ENCODE measurements at regions not wholly inside any gene's neighbourhood (a gene's known extent, or its start where the extent isn't known, plus 50 kb on each side); places are given as distances from the start of the nearest gene placed in this dataset.

DNA sequence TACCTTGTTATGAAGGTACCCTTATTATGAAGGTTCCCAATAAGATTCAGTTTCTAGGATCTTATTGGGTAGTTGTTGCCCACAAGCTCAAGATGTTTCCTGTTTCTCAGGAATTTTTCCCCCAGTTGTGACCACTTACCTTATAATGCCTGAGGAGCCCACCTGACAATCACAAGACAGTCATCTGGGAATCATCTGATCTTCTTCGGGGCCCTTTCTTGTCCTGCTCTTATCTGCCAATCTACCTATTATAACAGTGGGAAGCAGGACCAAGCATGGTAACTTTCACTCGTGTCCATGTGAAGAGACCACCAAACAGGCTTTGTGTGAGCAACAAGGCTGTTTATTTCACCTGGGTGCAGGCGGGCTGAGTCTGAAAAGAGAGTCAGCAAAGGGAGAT, 825.5 kb downstream of the BCL11B start:
- no peak overlapping the region for H3K4me3 ChIP-seq (ENCODE audit: low read depth, low read length)

DNA sequence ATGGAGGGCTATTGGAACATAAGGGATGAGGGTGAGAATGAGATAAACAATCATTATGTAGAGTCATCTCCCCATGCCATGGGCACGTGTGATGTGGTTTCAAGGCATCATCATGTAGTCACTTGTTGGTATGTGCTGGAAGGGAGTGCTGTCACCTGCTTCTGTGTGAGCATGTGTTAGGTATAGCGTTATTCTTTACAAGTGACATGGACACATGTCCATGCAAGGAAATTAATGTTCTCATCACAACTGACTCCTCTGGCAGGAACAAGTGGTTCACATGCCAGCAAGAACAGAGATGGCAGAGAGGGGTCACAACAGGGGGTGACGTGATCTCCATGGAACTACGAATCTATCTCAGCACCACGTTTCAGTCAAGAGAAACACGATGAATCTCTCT, 815.8 kb downstream of the BCL11B start:
- H3K4me3 ChIP-seq (ENCODE audit: low read depth, low read length): no peak overlapping the region

DNA sequence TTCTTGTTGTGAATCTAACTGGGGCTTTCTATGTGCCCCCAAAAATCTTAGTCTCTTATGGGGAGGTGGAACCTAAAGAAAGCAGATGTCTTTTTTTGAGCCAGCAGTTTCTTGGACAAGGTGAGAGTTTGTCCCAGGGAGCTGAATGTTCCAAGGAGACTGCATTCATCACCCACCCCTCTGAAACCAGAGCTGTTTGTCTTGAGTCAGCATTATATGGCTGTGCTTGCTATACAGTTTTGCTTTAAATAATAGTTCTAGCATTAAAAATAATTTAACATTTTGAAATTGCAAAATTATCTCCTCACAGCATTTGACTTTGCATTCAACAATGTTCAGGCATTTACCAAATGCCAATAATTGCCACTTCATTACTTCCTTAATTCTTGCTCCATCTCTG, 813.3 kb downstream of the BCL11B start:
- no peak overlapping the region for H3K4me3 ChIP-seq (ENCODE audit: low read depth, low read length)

DNA sequence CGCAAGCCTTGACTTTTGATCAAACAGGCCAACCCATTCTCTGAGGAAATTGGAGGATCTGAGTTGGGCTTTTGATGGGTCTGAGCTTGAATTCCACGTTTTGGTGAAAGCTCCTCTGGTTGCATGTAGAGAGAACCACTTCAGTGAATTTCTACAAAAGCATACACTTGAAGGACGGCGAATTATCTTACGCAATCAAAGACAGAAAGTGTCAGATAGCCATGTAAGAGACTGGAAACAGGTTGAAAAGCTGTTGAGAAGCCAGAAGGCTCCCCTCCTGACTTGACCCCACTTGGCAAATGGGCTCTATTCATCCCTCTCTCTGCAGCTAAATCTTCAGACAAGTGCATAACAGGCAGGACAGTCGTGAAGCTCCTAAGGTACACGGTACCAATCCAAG, 809.1 kb downstream of the BCL11B start:
- no peak overlapping the region for H3K4me3 ChIP-seq (ENCODE audit: low read depth, low read length)

DNA sequence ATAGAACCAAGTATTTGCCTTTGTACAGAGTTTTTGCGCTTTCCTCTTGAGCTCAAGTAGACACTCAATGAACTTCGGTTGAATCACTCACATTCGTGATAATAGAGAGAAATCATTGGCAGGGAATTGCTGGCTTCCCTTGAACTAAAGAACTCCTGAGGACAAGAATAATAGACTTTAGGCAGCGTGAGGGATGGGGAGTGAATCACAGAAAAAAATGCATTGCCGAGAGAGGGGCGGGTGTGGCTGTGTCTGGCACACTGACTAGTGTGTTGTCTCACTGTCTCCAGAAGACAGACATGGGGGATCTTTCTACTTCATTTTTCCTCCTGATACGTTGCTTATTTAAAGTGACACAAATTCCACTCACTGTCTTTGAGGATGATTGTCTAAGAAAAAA, 805.2 kb downstream of the BCL11B start:
- H3K4me3 ChIP-seq (ENCODE audit: low read depth, low read length): no peak overlapping the region

DNA sequence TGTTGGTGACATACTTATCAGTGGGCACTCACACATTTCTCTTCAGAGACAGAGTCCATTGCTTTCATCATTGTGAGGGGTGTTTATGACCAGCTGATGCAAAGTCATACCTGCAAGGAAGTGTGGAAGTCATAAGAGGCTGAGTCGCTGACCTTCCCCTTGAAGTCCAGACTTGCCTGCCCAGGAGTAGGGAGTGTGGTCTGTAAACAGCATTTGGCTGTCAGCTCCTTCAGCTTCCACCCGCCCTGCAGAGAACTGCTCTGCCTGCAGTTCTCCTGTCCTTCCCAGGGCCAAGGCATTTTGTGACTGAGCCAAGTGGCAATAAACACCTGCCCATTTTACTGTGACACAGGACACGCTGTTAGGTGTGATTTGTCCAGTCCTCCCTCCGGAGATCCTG, 801.3 kb downstream of the BCL11B start:
- H3K4me3 ChIP-seq (ENCODE audit: low read depth, low read length): no peak overlapping the region

DNA sequence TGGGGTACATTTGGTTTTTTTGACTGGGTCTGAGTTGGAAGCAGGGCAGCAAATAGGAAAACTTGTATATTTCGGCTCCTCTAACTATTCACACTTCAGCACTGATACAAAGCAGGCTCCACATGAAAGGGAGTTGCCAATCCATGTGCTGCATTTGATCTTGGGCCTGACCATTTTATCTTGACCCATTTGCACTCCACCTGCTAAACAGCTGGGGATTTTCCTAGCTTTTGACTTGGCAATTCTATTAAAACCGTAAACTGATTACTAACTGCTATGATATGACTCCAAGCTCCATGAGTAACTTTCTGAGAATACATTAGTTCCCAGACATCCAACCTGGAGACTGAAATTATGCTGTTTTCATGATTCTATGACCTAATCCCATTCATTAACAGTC, 797.1 kb downstream of the BCL11B start:
- no peak overlapping the region for H3K4me3 ChIP-seq (ENCODE audit: low read depth, low read length)

DNA sequence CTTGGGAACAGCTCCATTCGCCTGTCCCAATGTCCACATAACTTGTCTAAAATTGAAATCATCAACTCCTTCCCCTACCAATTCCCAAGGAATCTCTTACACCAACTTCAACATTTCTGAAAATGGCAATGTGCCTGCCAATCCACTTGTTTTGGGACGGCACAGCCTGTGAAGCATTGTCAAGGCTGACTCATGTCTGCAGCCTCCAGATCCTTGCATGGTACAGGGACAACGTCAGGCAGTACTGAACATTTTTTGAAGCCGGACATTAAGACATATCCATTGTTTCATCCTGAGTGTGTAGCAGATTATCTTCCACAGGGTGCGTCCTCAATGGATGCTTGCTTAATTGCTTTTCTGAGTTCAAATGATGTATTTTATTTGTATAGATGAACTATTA, 794.1 kb downstream of the BCL11B start:
- H3K4me3 ChIP-seq (ENCODE audit: low read depth, low read length): no peak overlapping the region

DNA sequence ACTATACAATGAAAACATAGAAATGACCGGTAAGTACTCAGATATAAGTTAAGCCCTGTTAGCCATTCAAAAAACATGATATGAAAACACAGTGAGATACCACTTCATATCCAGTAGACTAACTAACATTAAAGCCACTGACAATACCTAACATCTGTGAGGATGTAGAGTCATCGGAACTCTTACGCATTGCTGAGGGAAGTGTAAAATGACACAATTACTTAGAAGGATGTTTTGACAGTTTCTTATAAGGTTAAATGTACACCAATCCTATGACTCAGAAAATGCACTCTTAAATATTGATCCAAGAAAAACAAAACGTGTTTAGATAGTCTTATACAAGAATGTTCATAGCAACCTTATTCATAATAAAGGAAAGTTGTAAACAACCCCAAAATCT, 782.9 kb downstream of the BCL11B start:
- H3K4me3 ChIP-seq (ENCODE audit: low read depth, low read length): no peak overlapping the region

DNA sequence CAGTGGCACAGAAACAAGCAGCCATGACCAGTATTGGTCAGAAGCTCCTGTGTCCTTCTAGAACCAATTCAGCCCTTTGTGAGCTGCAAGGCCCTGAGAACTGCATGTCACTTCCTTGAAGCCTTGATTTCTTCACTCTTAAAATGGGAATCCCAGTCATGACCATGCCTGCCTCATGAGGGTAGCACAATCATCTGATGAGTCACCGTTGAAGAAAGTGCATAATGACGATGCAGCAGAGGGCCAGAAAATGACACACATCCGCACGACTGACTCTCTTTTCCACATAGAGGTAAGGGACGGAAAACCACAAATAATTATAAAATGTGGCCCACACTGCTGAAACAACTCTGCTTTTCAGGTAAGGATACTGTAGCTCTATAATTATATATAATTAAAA, 777.4 kb downstream of the BCL11B start:
- no peak overlapping the region for H3K4me3 ChIP-seq (ENCODE audit: low read depth, low read length)

DNA sequence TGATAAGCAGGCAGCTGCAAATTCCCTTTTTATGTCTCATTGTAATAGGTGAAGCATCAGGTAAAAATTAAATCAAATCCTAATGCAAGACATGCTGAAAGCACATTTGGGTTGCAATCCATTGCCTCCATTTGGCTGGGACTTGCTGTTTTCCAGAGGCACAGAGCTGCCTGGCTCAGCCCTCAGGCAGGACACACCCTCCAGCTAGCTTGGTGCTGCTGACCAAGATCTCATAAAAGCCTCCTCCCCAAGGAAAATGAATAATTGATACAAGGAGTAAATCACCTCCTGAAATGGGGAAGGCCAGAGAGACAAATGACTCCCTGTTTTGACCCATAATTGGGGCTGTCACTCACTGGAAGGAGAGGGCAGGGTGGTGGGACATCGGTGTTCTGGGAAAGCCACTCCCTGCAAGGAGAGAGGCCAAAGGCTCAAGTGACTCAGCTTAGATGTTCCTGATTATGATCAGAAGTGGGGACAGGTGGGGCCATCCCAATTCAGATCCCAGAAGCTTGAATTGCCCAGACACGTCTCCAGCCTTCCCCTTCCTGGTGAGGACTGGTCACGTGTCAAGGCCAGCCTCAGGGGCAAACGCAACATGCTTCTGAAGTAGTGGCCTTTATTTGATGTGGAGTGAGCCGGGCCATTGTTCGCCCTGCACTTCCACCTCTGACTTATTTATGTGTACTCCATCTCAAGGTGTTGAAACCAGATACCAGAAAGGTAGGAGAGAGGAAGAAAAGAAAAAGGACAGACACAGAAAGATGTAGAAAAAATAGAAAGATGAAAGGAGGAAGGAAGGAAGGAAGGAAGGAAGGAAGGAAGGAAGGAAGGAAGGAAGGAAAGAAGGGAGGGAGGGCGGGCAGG, 773.7 kb downstream of the BCL11B start:
- H3K4me3 ChIP-seq (ENCODE audit: low read depth, low read length): no peak overlapping the region

DNA sequence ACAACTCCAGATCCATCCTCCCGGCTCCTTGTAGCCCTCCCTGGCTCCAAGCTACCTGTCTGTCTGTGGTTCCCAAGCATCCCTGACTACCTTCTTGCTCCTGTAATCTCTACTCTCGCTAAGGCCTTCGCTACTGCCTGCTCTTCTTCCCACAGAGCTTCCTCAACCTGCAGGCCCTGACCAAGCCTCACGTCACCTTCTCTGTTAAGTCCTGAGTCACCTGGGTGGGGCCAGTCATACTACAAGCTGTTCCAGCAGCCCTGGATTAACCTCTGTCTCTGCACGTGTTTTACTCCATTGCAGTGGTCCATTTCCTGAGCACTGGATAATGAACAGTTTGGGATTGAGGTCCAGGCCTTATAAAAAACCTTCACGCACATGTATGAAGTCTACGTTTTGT, 770.7 kb downstream of the BCL11B start:
- no peak overlapping the region for H3K4me3 ChIP-seq (ENCODE audit: low read depth, low read length)

DNA sequence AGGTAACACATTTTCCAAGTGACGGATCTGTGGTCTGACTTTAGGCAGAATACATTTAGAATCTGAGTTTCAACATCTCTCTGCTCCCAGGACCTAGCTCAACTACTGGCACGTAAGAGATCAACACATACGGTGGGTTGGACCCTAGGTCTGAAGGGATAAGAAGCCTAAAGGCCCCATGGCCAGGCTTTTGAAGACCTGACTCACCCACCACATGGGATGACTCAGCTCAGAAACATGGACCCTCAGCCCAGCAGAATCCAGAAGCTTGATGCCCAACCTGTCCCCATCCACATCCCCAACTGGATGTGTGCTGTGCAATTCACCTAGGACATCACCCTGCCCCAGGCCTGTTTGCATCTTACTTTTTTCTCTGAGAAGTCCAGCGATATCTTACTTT, 770.2 kb downstream of the BCL11B start:
- no peak overlapping the region for H3K4me3 ChIP-seq (ENCODE audit: low read depth, low read length)

DNA sequence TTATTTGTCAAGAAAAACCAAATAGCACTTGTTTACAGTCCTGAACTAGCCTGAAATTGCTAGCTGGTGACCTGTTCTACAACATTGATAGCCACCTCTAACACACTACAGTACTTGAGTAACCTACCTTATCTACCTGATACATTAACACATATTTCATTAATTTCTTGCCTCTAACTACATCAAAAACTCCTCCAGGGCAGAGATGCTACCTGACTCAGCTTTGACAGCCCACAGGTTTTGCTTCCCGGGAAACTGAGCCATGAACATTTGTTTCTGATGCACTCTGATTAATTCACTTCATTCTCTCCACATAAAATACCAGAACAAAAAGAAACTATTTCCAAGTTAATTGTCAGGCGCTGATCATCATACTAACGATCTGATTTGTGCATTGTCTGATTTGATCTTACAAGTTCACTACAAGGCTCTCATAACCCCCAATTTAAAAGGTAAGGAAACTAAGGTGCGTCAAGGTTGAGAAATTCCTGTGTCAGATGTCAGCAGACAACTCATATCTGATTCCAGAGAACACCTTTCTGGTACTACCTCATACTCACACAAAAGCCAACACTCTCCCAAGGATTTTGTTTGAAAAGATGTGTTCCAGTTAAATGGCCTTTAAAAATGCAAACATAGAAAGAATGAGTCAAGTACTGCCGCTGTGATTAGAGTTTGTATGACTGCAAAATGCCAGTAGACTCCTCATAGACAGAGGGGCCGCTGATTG, 768.7 kb downstream of the BCL11B start:
- no peak overlapping the region for H3K4me3 ChIP-seq (ENCODE audit: low read depth, low read length)

DNA sequence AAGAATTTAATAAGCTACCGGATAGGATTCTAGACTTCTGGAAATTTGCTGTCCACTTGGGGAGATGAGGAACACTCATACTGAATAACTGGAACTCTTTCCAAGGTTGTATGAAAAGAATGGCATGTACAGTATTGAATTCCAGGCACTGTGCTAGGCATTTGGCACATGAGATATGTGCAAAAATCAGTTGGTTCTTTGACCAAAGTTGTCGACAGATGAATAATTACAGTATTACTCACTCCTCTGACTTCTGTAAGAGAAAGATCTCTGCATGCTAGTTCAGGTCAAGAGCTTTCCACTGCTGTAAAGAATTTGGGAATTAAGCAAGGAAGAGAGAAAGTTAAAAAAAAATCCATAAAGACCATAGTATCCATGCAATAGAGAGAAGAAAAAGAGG, 764.7 kb downstream of the BCL11B start:
- H3K4me3 ChIP-seq (ENCODE audit: low read depth, low read length): no peak overlapping the region

DNA sequence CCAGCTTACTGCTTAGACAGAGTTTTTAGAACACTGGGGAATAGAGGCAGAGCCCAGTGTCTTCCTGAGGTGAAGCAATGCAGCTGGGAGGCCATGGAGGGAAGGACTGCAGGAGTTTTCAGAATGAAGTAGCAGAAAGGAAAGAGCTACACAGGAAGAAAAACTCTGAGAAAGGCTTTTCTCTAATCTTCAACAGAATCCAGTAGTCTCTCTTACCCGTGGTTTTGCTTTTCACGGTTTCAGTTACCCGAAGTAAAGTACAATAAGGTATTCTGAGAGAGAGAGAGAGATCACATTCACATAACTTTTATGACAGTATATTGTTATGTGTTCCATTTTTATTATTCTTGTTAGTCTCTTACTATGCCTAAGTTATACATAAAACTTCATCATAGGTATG, 761.6 kb downstream of the BCL11B start:
- no peak overlapping the region for H3K4me3 ChIP-seq (ENCODE audit: low read depth, low read length)

DNA sequence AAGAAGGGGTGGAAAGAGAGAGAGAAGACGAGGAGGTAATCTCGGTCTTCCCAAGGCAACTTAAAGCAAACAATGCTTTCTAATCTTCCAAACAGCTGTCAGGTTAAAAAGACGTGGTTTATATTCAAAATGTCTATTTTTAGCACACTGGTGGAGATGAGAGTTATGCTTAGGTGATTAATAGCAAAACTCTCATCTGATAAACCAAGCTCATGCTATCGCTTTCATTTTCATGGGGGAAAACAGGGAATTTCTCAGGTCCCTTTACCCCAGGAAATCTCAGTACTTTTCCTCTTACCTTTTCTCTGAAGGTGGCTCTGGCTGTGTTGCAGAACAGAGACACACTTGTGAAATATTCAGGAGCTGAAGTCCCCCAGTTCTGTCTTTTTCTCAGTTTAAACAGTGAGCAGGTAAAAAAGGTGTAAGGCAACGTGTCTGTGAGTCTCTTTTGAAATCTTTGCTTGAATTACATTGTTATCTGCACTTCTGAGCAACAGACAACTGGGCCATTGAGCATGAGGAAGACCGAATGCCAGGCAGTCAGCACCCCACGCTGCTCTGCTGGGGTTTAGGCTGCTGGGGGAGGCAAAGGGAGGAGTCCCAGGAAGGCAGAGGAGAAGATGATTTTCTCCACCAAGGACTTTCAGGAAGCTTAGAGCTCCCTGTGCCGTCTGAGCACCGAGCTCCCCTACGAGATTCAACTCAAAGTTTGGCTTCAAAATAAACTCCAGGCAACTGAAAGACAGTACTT, 759.3 kb downstream of the BCL11B start:
- no peak overlapping the region for H3K4me3 ChIP-seq (ENCODE audit: low read depth, low read length)

DNA sequence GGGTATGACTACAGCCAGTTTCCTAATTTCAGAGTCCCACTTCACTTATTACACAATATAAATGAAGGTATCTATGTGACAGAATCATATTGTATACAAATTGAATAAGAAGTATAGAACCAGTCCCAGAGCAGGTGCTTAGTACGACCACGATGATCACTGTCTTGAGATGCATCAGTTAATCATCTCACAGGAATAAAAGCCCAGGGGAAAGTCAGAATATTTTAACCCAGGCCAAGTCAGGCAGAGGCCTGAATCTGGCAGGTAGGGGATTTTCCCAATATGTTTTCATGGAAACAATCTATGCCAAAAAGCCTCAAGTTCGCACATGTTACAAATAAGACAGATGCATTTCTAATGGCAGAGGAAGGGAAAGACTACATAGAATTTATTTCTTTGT, 758.4 kb downstream of the BCL11B start:
- H3K4me3 ChIP-seq (ENCODE audit: low read depth, low read length): no peak overlapping the region

DNA sequence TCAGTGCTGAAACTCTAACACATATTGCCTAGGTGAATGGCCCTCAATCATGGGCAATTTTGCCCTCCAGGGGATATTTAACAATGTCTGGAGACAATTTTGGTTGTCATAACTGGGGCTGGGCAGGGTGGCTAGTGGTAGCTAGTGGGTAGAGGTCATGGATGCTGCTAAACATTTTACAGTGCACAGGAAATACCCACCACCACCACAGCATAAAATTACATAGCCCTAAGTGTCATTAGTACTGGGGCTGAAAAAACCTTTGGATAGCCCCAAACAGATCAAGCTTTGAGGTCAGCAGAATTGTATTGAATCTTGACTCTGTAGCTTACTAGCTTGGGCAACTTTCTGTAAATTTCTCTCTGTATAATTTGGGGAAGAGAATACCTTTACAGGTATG, 758.0 kb downstream of the BCL11B start:
- no peak overlapping the region for H3K4me3 ChIP-seq (ENCODE audit: low read depth, low read length)

DNA sequence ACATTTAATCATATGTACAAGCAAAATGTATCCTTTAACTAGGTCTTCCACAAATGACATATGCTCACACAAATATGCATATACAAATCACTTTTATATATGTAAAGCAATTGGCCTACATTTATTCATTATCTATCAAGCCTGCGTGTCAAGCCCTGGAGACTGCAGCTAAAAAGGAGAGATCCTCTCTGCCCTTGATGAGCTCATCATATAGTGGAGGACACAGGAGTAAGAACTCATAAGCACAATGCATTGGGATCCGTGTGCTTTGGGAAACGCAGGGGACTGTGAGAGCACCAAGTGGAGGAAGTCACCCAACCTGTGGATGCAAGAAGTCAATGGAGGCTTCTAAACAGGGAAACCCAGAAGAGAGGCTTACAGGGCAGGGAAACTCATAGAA, 735.7 kb downstream of the BCL11B start:
- no peak overlapping the region for H3K4me3 ChIP-seq (ENCODE audit: low read depth, low read length)

DNA sequence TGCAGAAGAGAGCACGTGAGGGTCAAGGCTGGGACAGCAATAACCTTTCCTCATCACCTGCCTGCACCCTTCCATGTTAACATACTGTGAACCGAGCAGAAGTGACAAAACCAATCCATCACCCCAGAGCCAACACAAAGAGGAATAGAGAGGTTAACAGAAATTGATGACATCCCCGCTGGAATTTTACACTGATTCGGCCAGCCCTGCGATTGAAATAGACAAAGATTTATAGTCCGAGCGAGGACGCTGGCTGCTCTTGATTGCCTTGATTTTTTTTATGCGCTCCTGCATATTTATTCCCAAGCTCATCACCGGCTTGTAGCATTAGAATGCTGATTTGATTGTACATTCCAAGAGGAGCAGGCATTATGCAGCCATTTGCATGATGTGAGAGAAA, 729.7 kb downstream of the BCL11B start:
- no peak overlapping the region for H3K4me3 ChIP-seq (ENCODE audit: low read depth, low read length)

DNA sequence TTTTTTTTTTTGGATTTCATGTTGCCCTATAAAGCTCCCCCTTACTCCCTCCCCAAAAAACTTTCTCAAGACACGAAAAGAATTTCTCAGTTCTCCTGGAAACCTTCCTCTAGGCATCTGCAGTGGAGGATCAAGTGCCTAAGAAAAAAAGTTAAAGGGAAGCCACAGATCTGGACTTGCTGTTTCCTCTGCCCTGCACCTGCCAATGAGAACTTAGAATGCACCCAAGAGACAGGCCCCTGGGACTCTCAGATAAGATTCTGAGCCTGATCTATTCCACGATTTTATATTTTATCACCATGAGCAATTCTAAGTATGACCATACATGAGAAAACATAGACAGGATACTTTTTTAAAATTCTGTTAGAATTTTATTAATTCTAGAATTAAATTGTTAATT, 728.9 kb downstream of the BCL11B start:
- no peak overlapping the region for H3K4me3 ChIP-seq (ENCODE audit: low read depth, low read length)

Measured in iPS-11a (cell line).